ENCODE measurements at regions not wholly inside any gene's neighbourhood (a gene's known extent, or its start where the extent isn't known, plus 50 kb on each side); places are given as distances from the start of the nearest gene placed in this dataset.

- DNase-seq: no peak
These were observed 547.4 kb upstream of the ALCAM start for GRCh38 chr3:104819333-104819732.

GRCh38 chr3:104820959-104821358 is 545.8 kb upstream of the ALCAM start:
- DNase-seq: no peak

- DNase-seq: no peak
These were observed 541.6 kb upstream of the ALCAM start for GRCh38 chr3:104825116-104825515.

GRCh38 chr3:104831071-104831470 is 535.6 kb upstream of the ALCAM start:
- no peak for DNase-seq

GRCh38 chr3:104832530-104832929 is 534.2 kb upstream of the ALCAM start:
- no peak for DNase-seq

- DNase-seq: no peak
These were observed 531.3 kb upstream of the ALCAM start for GRCh38 chr3:104835376-104835775.

GRCh38 chr3:104846270-104846669 is 520.4 kb upstream of the ALCAM start:
- DNase-seq: no peak

- no peak for DNase-seq
These were observed 517.6 kb upstream of the ALCAM start for GRCh38 chr3:104849070-104849469.

GRCh38 chr3:104854468-104854867 is 512.2 kb upstream of the ALCAM start:
- DNase-seq: no peak

GRCh38 chr3:104855702-104856101 is 511.0 kb upstream of the ALCAM start:
- no peak for DNase-seq

- DNase-seq: no peak
These were observed 510.0 kb upstream of the ALCAM start for GRCh38 chr3:104856741-104857140.

- DNase-seq: no peak
These were observed 498.4 kb upstream of the ALCAM start for GRCh38 chr3:104868291-104868690.

GRCh38 chr3:104870276-104870675 is 496.4 kb upstream of the ALCAM start:
- no peak for DNase-seq

GRCh38 chr3:104873331-104873730 is 493.4 kb upstream of the ALCAM start:
- DNase-seq: no peak

GRCh38 chr3:104878395-104878794 is 488.3 kb upstream of the ALCAM start:
- no peak for DNase-seq

- no peak for DNase-seq
These were observed 486.8 kb upstream of the ALCAM start for GRCh38 chr3:104879919-104880318.

GRCh38 chr3:104885214-104885814 is 481.4 kb upstream of the ALCAM start:
- no peak for DNase-seq

GRCh38 chr3:104886220-104886995 is 480.3 kb upstream of the ALCAM start:
- DNase-seq: no peak

GRCh38 chr3:104887069-104887468 is 479.6 kb upstream of the ALCAM start:
- DNase-seq: no peak

- no peak for DNase-seq
These were observed 479.1 kb upstream of the ALCAM start for GRCh38 chr3:104887619-104888018.

GRCh38 chr3:104892044-104892443 is 474.7 kb upstream of the ALCAM start:
- DNase-seq: no peak

- DNase-seq: no peak
These were observed 470.1 kb upstream of the ALCAM start for GRCh38 chr3:104896624-104897023.

- no peak for DNase-seq
These were observed 465.3 kb upstream of the ALCAM start for GRCh38 chr3:104901396-104901795.

- no peak for DNase-seq
These were observed 463.6 kb upstream of the ALCAM start for GRCh38 chr3:104903064-104903463.
